ENCODE measurements at regions not wholly inside any gene's neighbourhood (a gene's known extent, or its start where the extent isn't known, plus 50 kb on each side); places are given as distances from the start of the nearest gene placed in this dataset.

- H3K9me3 ChIP-seq (replicated peaks; ENCODE audit: control insufficient read depth, insufficient read depth, low read depth, low read length): no peaks in the 10 kb centered on the region
- intact Hi-C loops (cut with micrococcal nuclease): no loop called here
- CTCF ChIA-PET (ENCODE audit: low intra/inter-chr PET ratio): no interaction called here
- no peak overlapping the region for H3K27ac ChIP-seq (ENCODE audit: extremely low read depth, low read depth, low read length)
- in situ Hi-C loops (cut with MboI): no loop called here
- DNase-seq (ENCODE audit: extremely low read depth in 1 of 4, low spot score in 3 of 4) (no peak), FAIRE-seq (no peak), ATAC-seq (no peak)
- no peaks in the 10 kb centered on the region for H3K36me3 ChIP-seq (ENCODE audit: control insufficient read depth, insufficient read depth, low read length)
- BruUV-seq (replicated peaks): no TSS peak
- H3K27me3 ChIP-seq (ENCODE audit: control insufficient read depth in 2 of 2, insufficient read depth in 2 of 2, low read length in 2 of 2): no peaks in the 10 kb centered on the region
- TF ChIP-seq GTF3C2 (IDR thresholded peaks at IDR 0.05; ENCODE audit: borderline replicate concordance, extremely low read depth, insufficient read length): no peak
- TF ChIP-seq BDP1 (IDR thresholded peaks at IDR 0.05; ENCODE audit: insufficient read depth, insufficient read length): no peak
- TF ChIP-seq ZNF518B (CRISPR knock-in tag; IDR thresholded peaks at IDR 0.05): no peak
- no peak for TF ChIP-seq NELFE (IDR thresholded peaks at IDR 0.05; ENCODE audit: insufficient read depth, insufficient read length)
- no peak for TF ChIP-seq ZNF133 (CRISPR knock-in tag; IDR thresholded peaks at IDR 0.05)
- TF ChIP-seq BRCA1 (IDR thresholded peaks at IDR 0.05): no peak
- TF ChIP-seq BRCA1 (CRISPR knock-in tag; IDR thresholded peaks at IDR 0.05): no peak
- no peak for TF ChIP-seq ZNF785 (CRISPR knock-in tag; IDR thresholded peaks at IDR 0.05)
- no peak for TF ChIP-seq CREB5 (CRISPR knock-in tag; IDR thresholded peaks at IDR 0.05)
- TF ChIP-seq ZNF263 (CRISPR knock-in tag; IDR thresholded peaks at IDR 0.05; ENCODE audit: borderline replicate concordance): no peak
- TF ChIP-seq ZC3H4 (CRISPR knock-in tag; IDR thresholded peaks at IDR 0.05; ENCODE audit: borderline replicate concordance): no peak
- no peak overlapping the region for H2AFZ ChIP-seq (ENCODE audit: low read depth, low read length)
- H3K4me1 ChIP-seq (replicated peaks in 1 of 2; ENCODE audit: control insufficient read depth in 2 of 2, insufficient read depth in 2 of 2, low read length in 2 of 2): no peaks in the 10 kb centered on the region
- H3K4me3 ChIP-seq: no peak overlapping the region
- H3K4me2 ChIP-seq (ENCODE audit: insufficient read depth, low read length): no peak overlapping the region
- POLR2A ChIA-PET: no interaction called here
- H3K79me2 ChIP-seq (ENCODE audit: control insufficient read depth, insufficient read depth, low read length): no peaks in the 10 kb centered on the region
- H3K9me1 ChIP-seq (ENCODE audit: control insufficient read depth, insufficient read depth, low read length): no peaks in the 10 kb centered on the region
- WGBS (ENCODE audit: insufficient coverage, low coverage, missing lambda C conversion rate): 0% methylated on average over 1 of the region's 1 CpG
- no peaks in the 10 kb centered on the region for H4K20me1 ChIP-seq (replicated peaks; ENCODE audit: control insufficient read depth, insufficient read depth, low read length)
- no peak overlapping the region for H3K9ac ChIP-seq (ENCODE audit: insufficient read depth in 1 of 2, low read depth in 2 of 2, low read length in 2 of 2)
Observed at GRCh38 chr4:173912384-173912783, 371.1 kb downstream of the FBXO8 start.

Measured in K562 (cell line).